Hepatocyte (in vitro differentiated cells): ENCODE measurements at regions not wholly inside any gene's neighbourhood (a gene's known extent, or its start where the extent isn't known, plus 50 kb on each side); places are given as distances from the start of the nearest gene placed in this dataset.

ENCODE experiments used
- CTCF ChIP-seq: fragments of 200-600 bp; sonication (generic); IDR thresholded peaks from 2 replicates; pipeline ENCODE4 v1.5.1; 2016; ENCODE audit warnings: antibody characterized with exemption, mild to moderate bottlenecking; ENCODE audit not compliant: poor library complexity
- EZH2 ChIP-seq: fragments of 200-600 bp; sonication (generic); IDR thresholded peaks from 2 replicates; pipeline ENCODE4 v1.6.1; 2016; ENCODE audit warnings: antibody characterized with exemption, mild to moderate bottlenecking, borderline replicate concordance
- EZH2phosphoT487 ChIP-seq: fragments of 200-600 bp; sonication (generic); IDR thresholded peaks from one replicate; pipeline ENCODE4 v1.6.1; 2018; ENCODE audit warnings: antibody characterized with exemption, mild to moderate bottlenecking, low read depth, moderate library complexity; ENCODE audit not compliant: unreplicated experiment, severe bottlenecking

- TF ChIP-seq CTCF (no peak), EZH2phosphoT487 (no peak), EZH2 (no peak)
These were observed 233.7 kb upstream of the PDE3A start for GRCh38 chr12:20134652-20135051.
